DMS79 treated with DMSO at 0.1 percent for 48 hours (cell line): ENCODE measurements at regions not wholly inside any gene's neighbourhood (a gene's known extent, or its start where the extent isn't known, plus 50 kb on each side); places are given as distances from the start of the nearest gene placed in this dataset.
A peak's percentile ranks its signal among the peaks of the same experiment; 100 is the strongest.

Source experiments
- DNase-seq: peaks from one replicate; lab custom pipeline; 2025; lab: John Stamatoyannopoulos, UW

DNA sequence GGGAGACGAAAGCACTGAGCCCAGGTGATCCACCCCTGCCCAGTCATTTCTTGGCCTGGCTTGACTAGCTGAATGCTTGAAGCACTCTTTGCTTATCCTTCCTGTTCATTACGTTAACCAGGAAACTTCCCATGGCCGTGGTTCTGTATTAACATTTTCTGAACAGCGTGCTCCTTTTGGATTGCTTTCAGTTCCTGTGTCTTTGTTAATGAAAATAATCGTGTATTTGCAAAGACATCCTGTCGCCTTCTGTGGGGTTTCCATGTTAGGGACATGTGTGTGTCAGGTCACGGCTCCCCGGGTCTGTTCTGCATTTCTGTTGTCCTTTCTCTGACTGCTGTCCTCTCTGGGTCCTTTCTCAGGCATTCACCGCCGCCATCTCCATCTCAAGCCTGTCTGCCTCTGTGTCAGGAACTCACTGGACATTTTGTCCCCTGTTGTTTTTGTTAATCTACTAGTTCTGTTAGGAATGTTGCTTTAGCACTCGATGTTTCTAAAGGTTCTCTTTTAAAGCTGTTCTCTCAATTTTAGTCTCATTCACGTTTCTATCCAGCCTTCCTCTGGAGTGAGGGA lies 434.1 kb upstream of the HS6ST1 start:
- DNase-seq = no peak

DNA sequence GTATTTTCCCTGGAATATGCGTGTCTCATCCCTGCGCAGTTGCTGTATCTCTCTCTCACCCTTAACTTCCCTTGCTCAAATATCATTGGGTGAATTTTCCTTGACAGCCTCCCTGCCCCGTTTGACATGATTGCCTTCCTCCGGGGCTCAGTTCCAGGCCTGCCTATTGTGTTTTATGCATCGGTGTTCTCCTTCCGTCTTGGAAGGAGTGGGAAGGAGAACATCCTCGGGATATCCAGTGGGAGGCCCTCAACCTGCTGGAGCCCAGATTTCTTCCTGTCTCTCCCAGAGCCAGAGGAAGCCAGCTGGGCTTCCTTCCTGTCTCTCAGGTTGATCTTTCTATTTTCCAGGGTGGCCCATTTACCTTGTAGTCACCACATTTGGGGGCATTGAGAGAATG lies 434.7 kb upstream of the HS6ST1 start:
- no peak for DNase-seq

GRCh38 chr2:128753800-128754199 lies 435.1 kb upstream of the HS6ST1 start:
- no peak for DNase-seq

DNA sequence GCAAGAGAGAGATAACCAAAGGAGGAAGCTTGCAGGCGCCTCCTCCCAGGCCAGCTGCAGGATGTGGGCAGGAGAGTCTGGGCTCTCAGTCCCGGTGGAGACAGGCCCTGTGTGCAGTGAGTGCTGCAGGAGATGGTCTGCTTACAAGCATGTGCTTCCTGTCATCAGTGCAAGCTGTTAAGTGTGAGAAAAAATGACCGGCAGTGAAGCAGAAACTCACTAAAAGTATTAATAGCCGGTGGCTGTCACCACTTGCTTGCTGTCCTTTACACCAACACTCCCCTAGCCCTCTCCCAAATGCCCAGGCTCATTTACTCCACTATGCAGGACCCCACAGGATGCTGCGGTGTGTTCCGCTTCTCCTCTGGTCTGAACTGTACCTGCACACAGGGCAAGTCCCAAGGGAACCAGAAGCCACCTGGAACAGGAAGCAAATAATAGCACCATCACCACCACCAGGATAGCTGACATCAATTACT lies 435.6 kb upstream of the HS6ST1 start:
- peak; percentile 8 for DNase-seq

DNA sequence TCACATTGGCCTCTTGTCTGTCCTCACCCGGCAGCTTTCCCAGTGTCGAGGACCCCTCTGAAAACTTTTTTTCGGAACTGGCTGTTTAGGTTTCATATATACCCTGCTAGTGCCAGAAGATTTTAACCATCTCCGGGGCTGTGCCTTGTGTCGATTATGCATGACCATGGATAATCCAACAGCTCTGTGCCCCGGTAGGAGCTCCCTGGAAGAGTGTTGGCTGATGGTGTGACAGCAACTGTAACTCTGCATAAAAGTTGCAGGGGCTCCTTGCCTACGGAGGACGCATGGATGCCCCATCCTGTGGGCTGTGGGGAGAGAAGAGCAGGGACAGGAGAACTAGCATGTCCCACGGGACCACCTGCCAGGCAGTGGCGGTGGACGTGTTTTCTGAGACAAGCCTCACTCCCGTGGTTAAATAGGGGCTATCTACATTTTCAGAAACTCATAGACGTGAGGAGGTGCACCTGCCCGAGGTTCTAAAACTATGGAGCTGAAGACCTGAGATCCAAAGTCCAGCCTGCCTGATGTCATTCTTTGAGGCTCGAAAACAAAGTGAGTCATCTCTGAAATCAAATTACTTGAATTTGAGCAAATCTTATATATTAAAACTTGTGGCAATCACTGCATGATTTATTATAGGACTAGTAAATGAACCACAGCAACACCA lies 437.2 kb upstream of the HS6ST1 start:
- no peak for DNase-seq

- no peak for DNase-seq
These were observed 437.7 kb upstream of the HS6ST1 start for GRCh38 chr2:128756365-128756717.

GRCh38 chr2:128765811-128766210 lies 447.1 kb upstream of the HS6ST1 start:
- no peak for DNase-seq

- DNase-seq = no peak
These were observed 449.4 kb upstream of the HS6ST1 start for GRCh38 chr2:128768041-128768440.

DNA sequence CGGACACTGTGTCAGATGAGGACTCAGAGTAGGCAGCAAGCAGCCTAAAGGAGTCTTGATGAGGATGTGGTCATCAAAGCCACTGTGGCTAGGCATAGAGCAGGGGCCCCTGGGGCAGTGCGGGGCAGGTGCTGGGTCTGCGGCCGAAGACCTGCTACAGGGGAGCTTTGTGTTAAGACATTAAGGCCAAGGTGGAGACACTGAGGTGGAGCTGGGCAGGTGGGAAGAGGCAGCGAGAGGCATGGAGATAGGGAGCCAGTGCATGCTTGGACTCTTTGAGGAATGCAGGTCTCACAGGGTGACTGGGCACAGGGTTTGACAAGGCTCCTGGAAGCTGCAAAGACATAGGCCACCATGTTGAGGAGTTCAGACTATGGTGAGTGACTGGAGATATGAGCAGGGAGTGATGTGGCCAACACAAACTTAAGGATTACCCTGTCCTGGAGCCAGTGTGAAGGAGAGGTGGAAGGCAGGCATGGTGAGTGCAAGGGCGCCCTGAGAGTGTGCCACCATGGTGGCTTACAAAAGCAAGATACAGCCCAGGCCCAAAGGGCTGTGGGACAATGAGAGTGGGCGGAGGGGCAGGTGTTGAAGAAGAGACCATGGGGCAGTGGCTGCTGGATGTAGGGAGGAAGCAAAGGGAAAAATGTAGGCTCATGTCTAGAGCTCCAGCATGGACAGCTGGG lies 450.9 kb upstream of the HS6ST1 start:
- DNase-seq = no peak

- no peak for DNase-seq
These were observed 451.7 kb upstream of the HS6ST1 start for GRCh38 chr2:128770143-128771085.

DNA sequence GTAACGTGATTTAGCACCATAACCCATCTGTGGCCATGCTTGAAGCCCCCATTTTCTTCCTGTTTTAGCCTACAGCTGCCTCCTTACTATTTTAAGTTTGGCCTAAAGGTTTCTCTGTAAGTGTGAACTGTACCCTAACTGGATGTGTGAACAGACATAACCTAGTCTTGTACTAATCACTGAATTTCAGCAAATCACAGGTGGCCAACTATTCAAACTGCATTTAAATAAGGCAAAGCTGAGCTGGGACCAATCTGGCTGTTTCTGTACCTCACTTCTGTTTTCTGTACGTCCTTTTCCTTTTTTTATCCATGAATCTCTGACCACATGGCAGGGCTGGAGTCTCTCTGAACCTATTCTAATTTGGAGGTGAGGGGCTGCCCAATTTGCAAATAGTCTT lies 452.7 kb upstream of the HS6ST1 start:
- DNase-seq = no peak

DNA sequence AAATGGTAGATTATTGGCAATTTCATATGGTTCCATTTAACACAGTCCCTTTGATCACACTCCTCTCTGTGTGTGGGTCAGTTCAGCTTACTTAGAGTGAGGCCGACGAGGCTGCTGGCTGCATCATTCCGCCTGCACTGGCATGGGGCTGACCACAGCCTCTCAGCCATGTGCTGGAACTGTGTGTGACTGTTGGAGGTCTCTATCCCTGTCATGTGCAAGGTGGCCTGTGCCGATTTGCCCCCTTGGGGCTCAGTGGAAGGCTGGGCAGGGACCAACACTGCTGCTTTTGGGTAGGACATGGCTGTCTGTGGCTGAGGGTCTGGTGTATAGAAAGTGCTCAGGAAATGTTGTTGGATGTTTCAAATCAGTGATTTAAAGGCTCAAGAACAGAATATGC lies 454.0 kb upstream of the HS6ST1 start:
- no peak for DNase-seq

DNA sequence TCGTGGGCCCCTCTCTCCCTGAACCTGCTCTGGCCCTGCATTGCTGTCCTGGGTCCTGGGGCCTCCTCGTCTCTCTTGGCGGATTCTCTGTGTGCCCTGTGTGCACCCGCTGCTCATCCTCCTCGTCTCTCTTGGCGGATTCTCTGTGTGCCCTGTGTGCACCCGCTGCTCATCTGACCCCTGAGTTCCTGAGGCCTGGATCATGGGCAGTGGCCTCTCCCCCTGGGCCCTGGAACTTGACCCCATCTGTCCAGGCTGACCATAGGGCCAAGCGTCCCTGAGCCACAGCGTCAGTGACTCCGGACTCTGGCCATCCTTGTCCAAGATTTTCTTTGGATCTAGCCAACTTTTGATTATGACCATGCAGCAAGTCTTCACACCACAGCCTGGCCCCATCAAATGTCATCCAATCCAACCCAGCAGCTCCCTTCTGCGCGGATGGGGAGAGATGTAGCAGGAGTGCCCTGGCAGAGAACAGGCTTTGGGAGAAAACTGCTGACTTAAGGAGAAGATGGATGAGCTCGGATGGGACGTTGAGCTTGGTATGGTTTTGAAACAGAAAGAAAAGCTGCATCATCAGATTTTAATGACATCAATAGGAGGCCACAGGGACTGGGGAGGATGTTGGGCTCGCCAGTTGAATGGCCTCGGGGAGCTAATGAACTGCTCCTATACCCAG lies 455.1 kb upstream of the HS6ST1 start:
- no peak for DNase-seq

DNA sequence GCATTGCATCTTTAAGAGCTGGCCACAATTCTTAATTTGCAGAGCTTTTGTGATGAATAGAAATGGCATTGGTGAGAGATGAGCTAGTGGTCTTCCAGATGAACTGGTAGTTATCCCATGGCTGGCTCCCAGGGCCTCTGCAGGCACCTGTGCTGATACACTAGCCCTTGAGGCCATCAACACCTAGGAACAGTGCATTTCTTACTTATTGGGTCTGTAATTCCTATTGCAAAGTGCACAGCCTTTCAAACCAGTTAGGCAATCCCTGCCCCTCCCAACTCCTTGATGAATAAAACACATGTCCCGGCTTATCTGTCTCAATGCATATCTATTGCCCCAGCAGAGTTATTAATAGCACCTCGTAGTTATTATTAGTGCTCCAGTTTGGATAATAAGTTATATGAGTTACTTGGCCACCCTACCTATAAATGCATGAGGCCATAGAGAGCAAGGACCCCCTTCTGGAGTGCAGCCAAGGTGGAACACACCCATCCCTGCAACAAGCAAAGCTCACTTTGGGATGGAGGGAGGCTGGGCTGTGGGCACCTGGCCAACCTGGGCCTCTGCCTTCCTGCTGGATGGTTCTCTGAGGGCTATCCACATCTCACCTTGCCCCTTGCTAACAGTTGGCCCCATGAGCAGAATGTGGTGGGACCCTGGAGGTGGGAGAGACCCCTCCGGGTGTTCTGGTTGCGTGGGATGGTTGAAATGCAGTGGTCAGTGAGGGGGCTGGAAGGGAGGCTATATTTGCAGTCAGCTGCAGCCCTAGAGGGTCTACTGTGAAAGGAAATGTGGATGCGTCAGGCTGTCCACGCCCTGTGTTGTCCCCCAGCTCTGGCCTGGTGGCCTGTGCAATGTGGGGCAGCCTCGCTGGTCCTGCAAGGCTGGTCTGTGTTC lies 455.9 kb upstream of the HS6ST1 start:
- DNase-seq = peak; percentile 36

GRCh38 chr2:128775217-128775913 lies 456.7 kb upstream of the HS6ST1 start:
- no peak for DNase-seq

DNA sequence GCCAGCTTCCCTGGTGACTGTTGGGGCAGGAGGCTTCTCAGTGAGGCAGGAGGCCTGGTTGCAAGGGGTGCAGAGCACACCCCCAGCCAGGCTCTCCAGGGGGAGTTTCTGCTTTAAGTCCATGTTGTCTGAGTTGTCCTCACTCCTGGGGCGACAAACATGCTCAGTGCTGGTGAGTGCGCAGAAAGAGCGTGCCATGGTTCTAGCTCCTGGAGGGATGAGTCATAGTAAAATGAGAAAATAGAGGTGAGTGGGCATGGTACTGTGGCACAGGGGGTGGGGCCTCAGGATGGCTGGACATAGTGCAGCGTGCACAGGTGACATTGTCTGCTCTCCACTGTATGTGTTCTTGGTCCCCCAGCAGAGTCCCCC lies 457.2 kb upstream of the HS6ST1 start:
- DNase-seq = no peak

DNA sequence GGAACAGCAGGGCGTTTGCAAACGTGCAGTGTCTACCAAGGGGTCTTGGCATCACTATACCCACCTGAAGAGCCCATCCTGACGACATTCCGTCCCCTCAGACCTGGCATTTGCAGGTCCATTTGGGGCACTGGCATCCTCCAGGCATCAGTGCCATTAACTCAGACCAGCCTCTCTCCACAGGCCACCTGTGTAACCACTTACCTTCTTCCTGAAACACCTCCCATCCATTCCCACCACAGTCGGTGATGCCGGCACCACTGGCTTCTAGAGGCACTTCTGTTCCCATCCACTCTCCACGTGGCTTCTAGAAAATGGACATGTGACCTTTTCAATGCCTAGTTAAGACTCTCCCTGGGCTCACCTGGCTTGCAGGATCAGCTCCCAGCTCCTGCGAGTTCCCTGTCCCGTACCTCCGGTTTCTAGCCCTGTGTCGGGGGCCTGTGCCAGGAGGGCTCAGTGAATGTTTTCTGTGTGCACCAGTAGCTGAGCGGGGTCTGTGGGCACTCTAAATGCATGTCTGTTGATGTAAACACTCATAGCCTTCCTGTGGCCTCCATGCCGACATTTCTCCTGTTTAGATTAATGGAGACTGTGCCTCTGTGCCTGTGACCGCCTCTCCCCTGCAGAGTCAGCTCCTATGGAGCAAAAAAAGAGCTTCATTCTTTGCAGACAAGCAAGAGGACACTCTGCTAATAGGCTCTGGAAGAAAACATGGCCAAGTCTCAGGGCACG lies 458.0 kb upstream of the HS6ST1 start:
- DNase-seq = peak; percentile 14

DNA sequence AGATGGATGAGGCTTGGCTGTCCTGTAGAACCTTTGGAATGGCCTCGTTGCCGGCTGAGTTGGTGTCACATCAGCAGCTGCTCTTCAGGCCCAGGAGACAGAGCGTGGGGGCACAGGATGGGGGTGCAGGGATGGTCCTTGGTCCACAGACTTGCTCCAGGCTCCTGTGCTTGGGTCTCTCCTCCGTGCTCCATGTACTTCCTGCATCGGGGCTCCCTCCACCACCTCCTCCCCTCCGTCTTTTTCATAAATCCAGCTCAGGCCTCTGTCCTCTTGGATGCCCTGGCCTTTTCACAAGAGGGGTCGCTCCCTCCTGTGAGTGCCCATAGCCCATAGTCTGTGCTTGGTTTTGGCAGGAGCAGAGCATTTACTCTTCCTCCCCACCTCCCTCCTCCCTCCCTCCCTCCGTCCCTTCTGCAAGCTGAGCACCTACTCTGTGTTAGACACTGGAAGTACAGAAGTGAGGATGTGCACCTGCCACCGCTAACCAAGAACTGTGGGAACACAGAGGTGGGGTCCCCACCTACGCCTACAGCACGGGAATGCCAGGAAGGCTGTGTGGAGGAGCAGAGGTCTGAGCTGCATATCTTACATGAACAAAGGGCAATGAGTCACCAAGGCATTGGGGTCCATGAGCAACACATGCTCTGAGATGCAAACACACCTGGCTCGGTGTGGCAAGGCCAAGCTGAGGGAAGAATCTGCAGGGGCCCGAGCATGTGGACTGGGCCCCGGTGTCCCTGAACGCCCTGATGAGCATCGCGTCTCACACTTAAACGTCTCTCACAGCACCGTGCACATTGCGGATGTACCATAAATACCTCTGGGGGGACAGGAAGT lies 458.7 kb upstream of the HS6ST1 start:
- DNase-seq = no peak

DNA sequence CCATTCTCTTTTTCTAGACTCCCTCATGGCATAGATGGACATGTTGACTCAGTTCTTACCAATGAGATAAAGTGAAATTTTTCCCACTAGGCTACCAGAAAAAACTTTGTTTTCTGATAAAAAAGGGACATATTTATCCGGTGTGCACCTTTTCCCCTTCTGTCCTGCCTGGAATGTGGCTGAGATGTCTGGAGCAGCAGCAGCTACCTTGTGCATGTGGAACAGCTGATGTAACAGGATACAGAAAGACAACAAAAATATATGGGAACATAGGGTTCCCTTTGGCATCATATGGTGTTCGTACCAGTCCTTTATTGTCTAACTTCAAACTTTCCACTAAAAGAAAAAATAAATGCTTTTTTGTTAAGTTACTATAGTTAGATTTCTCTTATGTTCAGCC lies 460.2 kb upstream of the HS6ST1 start:
- no peak for DNase-seq
